ENCODE measurements at regions not wholly inside any gene's neighbourhood (a gene's known extent, or its start where the extent isn't known, plus 50 kb on each side); places are given as distances from the start of the nearest gene placed in this dataset.
"Not testable (repeated sequence)": the region's sequence is repeated elsewhere in the genome, so short reads cannot be mapped to it uniquely, and the experiment has no call there.

DNA sequence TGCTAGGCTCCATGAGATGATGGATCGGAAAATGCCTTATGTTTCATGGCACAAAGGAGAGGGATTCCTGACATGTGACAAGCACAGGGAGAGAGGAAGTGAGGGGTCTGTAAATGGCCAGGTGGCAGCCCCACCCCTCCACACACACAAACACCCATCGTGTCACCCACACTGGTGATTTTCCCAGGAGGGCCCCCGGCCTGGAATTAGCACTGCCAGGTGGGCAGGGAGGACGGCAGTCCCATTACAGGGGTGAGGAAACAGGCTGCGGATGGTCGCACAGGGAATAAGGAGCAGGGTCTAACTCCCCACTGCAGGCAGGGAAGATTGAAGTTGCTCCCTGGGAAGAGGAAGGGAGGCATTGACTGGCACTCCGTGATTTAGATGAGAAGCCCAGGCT, 395.3 kb upstream of the ZNF337 start:
- DNase-seq = not testable (repeated sequence)

DNA sequence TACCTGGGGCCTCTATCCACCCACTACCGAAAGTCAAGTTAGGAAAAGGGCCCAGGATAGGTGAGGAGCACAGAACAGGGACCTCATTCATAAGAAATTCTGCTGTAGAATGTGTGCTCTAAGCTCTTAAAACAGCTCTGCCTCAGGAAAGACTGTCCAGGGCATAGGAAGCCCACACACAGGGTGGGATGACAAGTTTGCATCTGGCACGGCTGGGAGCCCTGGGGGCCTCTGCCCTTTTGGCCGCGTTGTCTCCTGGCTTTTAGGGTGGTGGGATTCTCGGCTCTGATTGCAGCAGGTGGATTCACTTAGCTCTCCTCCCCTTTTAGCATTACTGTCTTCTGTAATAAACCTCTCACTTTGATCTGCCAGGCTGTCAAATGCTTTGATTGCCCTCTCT, 389.5 kb upstream of the ZNF337 start:
- not testable (repeated sequence) for DNase-seq

DNA sequence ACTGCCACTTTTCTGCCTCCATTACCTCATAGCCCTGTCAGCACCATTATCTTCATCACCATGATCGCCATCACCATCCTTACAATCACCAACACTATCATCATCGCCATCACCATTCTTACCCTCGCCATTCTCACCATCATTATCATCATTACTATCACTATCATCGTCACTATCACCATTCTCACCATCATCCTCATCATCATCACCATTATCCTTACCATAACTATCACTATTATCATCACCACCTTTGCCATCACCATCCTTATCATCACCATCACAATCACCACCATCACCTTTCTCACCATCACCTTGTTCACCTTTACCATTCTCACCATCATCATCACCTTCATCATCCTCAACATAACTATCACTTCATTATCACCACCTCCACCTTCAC, 377.3 kb upstream of the ZNF337 start:
- DNase-seq = not testable (repeated sequence)

DNA sequence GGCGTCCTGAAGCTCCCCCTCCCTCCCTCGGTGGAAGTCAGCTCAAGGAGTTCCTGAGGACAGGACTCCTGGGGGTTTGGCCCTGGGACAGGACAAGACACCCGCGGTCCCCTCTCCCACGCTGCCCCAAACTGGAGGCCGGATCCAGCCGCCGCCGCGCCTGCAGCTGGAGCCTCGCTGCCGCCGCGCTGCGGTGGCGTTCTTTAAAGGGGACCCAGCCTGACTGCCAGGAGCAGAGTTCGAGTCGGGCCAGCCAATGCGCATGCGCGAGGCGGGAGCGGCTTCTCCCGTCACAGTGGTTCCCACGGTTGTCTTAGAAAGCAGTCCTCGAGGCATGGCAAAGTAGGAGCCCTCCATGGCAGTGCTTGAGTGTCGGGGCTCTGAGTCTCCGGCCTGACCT, 362.7 kb upstream of the ZNF337 start:
- not testable (repeated sequence) for DNase-seq

DNA sequence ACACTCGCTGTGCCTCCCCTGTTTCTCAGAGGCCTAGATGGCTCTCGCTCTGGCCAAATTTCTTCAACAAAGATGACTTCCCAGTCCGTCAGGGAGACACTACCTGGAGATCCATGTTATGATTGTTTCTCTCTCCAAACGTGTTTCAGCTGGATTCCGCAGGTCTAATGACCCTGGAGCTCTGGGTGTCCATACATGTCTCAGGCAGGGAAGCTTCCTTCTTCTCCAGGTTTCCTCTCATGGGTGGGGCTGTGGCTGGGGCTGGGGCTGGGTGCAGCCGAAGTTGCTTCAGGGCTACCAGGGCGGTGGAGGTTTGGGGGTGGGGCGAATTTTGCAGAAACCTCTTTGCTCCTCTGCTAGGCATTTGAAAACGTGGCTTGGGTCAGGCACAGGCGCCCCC, 361.8 kb upstream of the ZNF337 start:
- DNase-seq = not testable (repeated sequence)

DNA sequence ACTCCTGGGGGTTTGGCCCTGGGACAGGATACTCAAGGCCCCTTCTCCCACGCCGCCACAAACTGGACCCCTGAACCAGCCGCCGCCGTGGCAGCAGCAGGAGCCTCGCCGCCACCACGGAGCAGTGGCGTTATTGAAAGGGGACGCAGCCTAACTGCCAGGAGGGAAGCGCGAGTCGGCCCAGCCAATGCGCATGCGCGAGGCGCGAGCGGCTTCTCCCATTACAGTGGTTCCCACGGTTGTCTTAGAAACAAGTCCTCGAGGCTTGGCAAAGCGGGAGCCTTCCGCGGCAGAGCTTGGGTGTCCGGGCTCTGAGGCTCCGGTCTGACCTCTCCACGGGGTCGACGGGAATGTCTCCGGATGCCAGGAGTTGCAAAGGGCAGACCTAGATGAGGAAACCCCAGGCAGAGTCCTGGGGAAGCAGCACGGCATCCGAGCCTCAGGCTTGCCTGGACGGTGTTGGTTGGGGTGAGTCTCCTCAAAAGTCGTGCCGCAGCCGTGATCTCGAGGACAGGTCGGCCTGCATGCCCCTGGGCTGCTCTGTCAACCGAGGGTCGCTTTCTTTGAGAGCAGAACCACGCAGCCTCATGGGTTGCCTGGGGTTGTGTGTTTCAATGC, 360.6 kb upstream of the ZNF337 start:
- not testable (repeated sequence) for DNase-seq

DNA sequence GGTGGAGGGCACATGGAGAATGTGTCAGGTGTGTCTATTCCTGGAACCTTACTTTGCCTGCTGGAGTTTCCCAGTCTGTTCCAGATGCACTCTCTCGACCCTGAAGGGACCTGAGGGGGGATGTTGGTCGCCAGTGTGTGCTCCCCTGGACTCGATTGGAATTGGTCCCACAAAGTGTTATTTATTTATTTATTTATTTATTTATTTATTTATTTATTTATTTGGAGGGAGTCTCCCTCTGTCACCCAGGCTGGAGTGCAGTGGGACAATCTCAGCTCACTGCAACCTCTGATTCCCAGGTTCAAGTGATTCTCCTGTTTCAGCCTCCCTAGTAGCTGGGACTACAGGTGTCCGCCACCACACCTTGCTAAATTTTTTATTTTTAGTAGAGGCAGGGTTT, 329.1 kb upstream of the ZNF337 start:
- DNase-seq = not testable (repeated sequence)

DNA sequence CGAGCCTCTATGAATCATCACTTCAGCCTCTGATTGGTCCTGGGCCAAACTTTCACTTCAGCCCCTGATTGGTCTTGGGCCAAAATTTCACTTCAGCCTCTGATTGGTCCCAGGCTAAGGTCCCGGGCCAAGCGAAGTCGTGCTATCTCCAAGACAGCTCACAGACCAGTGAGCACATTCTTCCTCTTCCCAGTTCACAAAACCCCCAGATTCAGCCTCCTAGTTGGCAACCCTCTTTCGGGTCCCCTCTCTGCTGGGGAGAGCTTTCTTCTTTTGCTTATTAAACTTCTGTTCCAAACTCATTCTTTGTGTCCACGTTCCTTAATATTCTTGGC, 314.3 kb upstream of the ZNF337 start:
- DNase-seq = not testable (repeated sequence)

DNA sequence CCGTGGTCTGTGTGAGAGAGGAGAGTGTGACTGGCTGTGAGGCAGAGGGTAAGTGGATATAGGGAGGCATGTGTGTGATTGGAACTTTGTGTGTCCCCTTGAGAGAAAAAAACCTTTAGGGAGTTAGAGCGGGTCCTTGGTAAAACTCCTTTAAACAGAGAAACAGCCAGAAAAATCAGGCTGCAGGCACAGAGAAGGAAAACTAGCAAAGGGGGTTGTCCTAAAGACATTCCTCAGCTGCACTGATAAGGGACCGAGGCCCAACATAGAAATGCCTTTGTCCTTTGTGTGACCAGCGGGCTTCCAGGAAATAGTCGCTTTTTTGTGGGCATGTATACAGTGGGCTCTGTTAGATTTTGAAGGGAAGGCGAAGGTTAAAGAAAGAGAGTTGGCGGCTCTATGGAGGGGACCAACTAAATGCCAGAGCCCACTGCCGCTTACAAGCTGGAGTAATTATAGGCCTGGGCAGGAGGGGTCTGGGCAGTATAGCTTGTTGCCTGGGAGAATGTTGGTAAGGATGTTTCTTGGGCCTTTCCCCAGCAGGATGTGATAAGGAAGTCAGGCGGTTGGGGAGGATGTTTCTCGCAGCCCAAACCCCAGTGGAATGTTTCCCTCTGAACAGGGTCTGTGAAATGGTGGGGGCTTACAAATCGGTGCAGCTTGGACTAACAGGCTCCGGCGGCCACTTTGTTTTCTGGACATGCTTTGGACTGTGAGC, 313.7 kb upstream of the ZNF337 start:
- DNase-seq = peak; percentile 20

DNA sequence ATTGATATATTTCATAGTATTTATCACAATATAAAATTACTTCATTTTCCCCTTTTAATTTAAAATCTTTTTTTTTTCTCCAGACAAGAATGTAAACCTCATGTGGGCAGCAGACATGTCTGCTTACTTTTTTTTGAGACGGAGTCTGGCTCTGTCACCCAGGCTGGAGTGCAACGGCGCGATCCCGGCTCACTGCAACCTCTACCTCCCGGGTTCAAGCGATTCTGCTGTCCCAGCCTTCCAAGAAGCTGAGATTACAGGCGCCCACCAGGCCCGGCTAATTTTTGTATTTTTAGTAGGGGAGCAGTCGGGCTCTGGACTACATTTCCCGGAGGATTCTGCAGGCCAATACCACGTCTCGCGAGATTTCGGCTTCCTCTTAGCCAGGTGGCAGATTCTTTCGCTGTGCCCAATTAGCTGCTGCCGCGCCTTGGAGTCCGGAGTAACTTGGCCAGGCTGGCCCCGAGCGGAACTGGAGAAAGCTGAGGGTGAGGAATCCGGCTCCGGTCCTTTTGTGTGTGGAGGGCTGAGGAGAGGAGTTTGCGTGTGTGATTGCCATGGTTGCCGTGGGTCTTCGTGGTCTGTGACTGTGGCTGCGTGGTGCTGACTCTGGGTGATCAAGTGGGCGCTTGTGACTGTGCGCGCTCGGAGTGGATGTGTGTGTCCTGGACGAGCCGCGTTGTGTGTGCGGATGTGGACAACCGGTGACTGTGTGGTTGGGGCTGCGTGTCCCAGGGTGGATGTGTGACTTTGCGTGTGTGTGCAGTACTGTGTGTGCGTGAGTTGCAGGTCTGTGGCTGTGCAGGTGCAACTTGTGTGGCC, 313.0 kb upstream of the ZNF337 start:
- DNase-seq = peak; percentile 94

DNA sequence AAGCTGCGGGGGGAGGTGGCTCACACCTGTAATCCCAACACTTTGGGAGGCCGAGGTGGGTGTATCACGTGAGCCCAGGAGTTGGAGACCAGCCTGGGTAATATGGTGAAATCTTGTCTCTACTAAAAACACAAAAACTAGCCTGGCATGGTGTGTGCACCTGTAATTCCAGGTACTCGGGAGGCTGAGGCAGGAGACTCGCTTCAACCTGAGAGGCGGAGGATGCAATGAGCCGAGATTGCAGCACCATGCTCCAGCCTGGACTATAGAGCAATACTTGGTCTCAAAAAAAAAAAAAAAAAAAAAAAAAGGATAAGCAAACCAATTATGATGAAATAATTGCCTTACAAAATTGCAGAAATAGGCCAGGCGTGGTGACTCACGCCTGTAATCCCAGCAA, 311.4 kb upstream of the ZNF337 start:
- not testable (repeated sequence) for DNase-seq

DNA sequence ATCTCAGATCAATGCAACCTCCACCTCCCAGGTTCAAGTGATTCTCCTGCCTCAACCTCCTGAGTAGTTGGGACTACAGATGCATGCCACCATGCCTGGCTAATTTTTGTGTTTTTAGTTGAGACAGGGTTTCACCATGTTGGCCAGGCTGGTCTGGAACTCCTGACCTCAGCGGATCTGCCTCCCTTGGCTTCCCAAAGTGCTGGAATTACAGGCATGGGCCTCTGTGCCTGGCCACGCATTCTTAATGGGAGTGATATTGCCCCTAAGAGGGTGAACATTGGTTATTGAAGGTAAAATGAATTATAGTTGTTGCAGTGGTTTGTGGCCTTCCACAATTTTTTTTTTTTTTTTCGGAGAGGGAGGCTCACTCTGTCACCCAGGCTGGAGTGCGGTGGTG, 309.5 kb upstream of the ZNF337 start:
- not testable (repeated sequence) for DNase-seq

DNA sequence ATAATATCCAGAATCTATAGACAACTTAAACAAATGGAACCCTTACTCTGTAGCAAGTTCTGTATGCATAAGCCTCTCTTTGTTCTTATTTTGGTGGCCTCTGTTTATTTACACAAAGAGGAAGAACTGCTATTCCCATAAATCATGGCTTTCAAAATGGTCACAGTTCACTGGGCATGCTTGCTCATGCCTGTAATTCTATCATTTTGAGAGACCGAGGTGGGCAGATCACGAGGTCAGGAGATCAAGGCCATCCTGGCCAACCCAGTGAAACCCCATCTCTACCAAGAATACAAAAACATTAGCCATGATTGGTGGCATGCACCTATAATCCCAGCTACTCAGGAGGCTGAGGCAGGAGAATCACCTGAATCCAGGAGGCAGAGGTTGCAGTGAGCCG, 307.3 kb upstream of the ZNF337 start:
- DNase-seq = not testable (repeated sequence)

DNA sequence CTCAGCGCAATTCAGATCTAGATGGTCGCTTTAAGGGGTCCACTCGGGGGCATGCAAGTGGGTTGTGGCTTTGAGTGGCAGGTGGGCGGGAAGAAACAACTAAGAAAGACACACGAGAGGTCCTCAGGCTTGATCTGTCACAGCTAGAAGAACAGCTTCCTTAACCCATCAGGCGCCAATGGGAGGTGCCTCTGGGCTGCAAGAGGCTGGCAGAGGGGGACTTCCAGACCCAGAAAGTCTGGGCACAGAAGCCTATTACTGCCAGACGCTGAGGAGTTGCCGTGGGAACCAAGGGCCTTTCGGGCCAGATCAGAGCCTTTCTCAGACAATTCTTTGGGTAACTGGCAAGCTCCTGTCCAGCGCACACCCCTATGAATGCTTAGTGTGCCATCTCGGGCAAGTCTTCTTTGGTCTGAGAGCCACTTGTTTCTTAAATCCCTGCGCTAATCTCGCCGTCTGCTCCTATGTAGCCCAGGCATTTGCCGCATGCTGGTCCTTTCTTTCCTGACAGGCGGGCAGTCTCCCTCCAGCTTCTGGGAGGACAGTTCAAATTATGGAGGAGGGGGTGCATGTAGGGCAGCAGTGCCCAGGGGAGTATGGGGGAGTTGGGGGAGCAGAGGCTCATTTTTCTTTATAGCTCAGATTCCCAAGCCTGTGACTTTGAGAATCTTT, 300.9 kb upstream of the ZNF337 start:
- not testable (repeated sequence) for DNase-seq

DNA sequence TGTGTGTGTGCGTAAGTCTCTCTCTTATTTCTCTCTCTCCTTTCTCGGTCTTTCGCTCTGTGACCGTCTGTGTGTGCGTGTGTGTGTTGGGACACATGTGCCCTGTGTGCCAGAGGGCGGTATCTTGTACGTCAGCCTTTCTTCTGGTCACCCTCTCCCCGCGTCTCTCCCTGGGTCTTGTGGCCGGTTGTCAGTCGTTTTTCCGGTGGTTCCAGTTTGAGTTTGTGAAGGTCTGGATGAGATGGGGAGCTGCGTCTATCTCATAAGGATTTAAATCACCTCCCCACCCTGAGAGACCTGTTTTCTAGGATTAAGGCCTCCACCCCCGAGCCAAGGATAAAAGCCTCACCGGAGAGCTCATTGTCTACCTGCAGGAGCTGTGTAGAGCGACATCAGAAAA, 295.5 kb upstream of the ZNF337 start:
- DNase-seq = no peak

DNA sequence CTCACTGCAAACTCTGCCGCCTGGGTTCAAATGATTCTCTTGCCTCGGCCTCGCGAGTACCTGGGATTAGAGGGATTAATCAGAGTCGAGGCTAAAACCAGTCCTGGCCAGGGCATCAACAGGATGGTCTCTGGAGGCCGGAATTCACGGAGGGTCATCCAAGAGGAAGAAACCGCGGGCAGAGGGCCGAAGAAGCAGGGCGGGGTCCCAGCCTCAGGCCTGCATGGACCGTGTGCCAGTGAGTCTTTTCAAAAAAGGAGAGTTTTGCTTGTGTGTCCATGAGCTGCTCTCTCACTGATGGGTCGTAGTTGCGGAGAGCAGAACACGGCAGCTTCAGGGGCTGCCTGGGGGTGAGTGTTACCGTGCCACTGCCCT, 295.1 kb upstream of the ZNF337 start:
- DNase-seq = no peak

DNA sequence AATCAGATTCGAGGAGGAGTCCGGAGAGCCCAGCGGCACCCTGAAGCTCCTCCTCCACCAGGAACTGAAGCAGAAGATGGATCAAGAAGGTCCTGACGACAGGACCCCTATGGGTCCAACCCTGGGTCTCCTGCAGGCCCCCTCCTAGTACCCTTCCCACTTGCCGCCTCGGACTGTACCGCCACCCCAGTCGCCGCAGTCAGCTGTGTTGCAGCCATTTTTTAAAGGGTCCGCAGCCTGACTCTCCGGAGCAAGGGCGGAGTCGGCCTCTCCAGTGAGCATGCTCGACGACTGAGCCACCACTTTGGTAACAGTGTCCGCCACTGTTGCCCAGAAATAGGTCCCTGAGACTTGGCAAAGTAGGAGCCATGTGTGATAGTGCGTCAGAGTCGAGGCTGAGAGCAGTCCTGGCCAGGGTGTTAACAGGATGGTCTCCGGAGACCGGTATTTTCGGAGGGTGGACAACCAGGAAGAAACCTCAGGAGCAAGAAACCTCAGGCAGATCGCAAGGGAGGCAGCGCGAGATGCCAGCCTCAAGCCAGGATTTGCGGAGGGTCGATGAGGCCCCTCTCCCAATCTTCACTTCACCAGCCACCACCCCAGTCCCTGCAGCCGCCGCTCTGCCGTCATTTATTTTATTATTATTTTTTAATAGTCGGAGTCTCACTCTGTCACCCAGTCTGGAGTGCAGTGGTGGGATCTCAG, 294.6 kb upstream of the ZNF337 start:
- DNase-seq = no peak

DNA sequence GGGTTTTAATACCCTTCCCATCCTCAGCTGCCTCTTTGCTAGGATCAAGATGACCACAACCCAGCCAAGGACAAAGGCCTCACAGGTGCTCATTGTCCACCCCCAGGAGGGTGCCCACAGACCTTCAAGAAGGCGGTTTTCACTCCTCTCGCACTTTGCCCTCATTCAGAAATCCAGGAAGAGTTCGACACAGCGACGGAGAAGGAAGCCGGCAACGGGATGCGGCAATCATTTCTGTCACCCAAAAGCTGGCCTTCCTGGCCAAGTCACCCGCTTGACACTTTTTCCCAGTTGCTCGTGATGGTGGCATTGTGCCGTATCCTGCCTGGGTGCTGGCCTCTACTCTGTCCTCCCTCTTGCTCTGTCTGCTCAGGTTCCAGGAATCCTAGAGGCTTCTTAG, 293.0 kb upstream of the ZNF337 start:
- DNase-seq = not testable (repeated sequence)

DNA sequence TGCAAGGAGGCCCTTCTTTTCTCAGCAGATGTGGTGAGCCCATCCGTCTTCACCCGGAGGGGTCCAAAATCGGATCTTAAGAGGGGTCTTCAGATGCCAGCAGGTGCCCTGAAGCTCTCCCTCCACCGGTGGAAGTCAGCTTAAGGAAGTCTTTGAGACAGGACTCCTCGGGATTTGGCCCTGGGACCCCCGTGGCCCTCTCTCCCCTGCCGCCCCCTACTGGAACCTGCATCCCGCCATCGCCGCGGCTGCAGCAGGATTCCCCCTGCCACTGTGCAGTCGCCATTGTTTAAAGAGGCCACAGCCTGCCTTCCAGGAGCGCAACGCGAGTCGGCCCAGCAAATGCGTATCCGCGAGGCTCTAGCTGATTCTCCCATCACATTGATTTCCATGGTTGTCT, 292.5 kb upstream of the ZNF337 start:
- DNase-seq = no peak

DNA sequence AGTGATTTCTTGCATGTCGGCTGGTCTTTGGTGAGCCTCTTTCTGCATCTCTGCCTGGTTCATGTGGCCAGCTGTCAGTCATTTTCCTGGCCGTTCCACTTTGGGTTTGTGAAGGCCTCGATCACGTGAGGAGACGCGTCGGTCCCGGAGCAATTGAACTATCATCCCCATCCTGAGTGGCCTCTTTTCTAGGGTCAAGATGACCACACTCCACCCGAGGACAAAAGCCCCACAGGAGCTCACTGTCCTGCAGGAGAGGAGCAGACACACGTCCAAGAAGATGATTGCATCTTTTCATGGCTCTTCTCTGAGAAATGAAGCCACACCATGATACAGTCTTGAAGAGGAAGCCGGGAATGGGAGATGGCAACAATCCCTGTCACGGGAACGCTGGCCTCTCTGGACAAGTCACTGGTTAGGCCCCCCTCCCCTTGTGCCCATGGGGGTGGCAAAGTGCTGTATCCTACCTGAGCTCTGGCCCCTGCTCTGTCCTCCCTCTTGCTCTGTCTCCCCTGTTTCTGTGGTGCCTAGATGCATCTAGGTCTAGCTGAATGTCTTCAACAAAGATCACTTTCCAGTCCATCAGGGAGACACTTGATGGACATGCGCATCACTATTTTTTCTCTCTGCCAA, 291.4 kb upstream of the ZNF337 start:
- DNase-seq = not testable (repeated sequence)

DNA sequence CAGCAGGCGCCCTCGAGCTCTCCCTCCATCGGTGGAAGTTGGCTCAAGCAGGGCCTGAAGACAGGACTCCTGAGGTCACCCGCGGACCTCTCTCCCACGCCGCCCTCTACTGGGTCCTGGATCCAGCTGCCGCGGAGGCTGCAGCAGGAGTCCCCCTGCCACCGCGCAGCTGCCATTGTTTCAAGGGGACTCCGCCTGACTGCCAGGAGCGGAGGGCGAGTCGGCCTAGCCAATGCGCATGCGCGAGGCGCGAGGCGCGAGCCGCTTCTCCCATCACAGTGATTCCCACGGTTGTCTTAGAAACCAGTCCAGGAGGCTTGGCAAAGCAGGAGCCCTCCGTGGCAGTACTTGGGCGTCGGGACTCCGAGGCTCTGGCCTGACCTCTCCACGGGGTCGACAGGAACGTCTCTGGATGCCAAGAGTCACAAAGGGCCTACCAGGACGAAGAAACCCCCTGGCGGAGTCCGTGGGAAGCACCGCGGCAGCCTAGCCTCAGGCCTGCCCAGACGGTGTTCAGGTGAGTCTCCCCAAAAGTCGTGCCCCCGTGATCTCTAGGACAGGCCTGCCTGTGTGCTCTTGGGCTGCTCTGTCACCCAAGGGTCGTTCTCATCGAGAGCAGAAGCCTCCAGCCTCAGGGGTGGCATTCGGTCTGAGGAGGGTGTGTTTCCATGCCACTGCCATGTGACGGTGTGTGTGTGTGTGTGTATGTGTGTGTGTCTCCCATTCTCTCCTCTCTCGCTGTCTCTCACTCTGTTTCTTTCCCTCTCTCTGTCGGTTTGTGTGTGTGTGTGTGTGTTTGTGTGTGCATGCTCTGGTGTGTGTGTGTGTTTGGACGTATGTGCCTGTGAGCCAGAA, 290.6 kb upstream of the ZNF337 start:
- peak; percentile 45 for DNase-seq

All from hematopoietic multipotent progenitor cell treated with erythropoietin and hydrocortisone succinate and interleukin-3 and kit ligand, for 6 days (in vitro differentiated cells).